ENCODE measurements at regions not wholly inside any gene's neighbourhood (a gene's known extent, or its start where the extent isn't known, plus 50 kb on each side); places are given as distances from the start of the nearest gene placed in this dataset.

- DNase-seq: no peak
Measured at GRCh38 chr6:98782772-98783171, 51.6 kb upstream of the POU3F2 start.

- DNase-seq: no peak
Measured at GRCh38 chr6:98783578-98783977, 50.8 kb upstream of the POU3F2 start.

Data from right forelimb (tissue), 1 donor.